ENCODE measurements at regions not wholly inside any gene's neighbourhood (a gene's known extent, or its start where the extent isn't known, plus 50 kb on each side); places are given as distances from the start of the nearest gene placed in this dataset.

- TF ChIP-seq POLR2A (IDR thresholded peaks at IDR 0.05), result no peak
- no peak for TF ChIP-seq CTCF (IDR thresholded peaks at IDR 0.05)
- H3K4me3 ChIP-seq (ENCODE audit: low read depth, poor library complexity, severe bottlenecking), result no peak overlapping the region
- intact Hi-C loops (cut with DNase I; ENCODE audit: low total_unique reads), result no loop called here
- no peak for DNase-seq (ENCODE audit: low spot score in 2 of 2)
- WGBS, 2 donors, result 50 to 78% methylated on average over 1 of the region's 1 CpG
Observed at GRCh38 chr2:41943159-41943558, 104.7 kb upstream of the PKDCC start.

GRCh38 chr2:41944220-41944880 is 103.5 kb upstream of the PKDCC start:
- WGBS, 2 donors, result 82 to 88% methylated on average over 9 of the region's 9 CpGs
- intact Hi-C loops (cut with DNase I; ENCODE audit: low total_unique reads), result no loop called here
- no peak for TF ChIP-seq POLR2A (IDR thresholded peaks at IDR 0.05)
- no peak for TF ChIP-seq CTCF (IDR thresholded peaks at IDR 0.05)
- peak in 1 of 2 donors; percentile 70 for DNase-seq (ENCODE audit: low spot score in 2 of 2)
- no peak overlapping the region for H3K4me3 ChIP-seq (ENCODE audit: low read depth, poor library complexity, severe bottlenecking)

DNA sequence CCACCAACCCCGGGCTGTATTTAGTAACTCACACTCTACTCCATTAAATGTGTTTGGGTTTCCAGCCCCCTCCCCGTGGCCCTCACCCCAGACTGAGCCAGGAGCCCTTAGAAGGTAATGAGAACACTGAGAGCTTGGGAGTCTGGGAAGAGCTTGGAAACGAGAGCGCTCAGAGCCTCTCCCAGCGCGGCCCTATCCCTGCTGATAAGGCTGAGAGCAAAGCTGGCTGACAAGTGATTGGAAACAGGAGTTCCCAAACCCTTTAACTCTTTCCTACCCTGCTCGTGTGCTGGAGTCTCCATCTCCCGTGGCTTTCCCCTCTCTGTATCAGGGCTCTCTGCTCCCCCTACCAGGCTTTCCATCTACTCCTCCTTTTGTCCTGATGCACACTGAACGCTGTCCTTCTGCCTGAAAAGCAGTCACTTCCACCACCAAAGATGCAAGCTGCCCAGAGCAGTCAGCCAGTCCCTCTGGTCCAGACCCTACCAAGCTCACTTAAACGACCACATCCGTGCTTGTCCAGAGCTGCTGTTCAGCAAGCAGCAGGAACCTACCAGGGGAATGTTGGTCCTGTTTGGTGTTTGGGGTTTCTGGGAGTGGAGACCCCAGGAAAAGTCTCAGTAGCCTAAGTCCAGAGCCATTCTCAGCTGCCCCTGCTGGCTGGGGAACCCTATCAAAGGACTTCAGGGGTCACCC is 100.0 kb upstream of the PKDCC start:
- TF ChIP-seq POLR2A (IDR thresholded peaks at IDR 0.05) (no peak), CTCF (IDR thresholded peaks at IDR 0.05) (no peak)
- peak in 1 of 2 donors; percentile 75 for DNase-seq (ENCODE audit: low spot score in 2 of 2)
- no peak overlapping the region for H3K4me3 ChIP-seq (ENCODE audit: low read depth, poor library complexity, severe bottlenecking)
- WGBS, 2 donors, result 48 to 49% methylated on average over 11 of the region's 11 CpGs
- intact Hi-C loops (cut with DNase I; ENCODE audit: low total_unique reads), result no loop called here

GRCh38 chr2:41948397-41948763 is 99.4 kb upstream of the PKDCC start:
- TF ChIP-seq CTCF (IDR thresholded peaks at IDR 0.05), result no peak
- no peak for TF ChIP-seq POLR2A (IDR thresholded peaks at IDR 0.05)
- no peak overlapping the region for H3K4me3 ChIP-seq (ENCODE audit: low read depth, poor library complexity, severe bottlenecking)
- intact Hi-C loops (cut with DNase I; ENCODE audit: low total_unique reads), result no loop called here
- no peak for DNase-seq (ENCODE audit: low spot score in 2 of 2)
- 91 to 96% methylated on average over 3 of the region's 3 CpGs for WGBS, 2 donors

- intact Hi-C loops (cut with DNase I; ENCODE audit: low total_unique reads), result no loop called here
- no peak for DNase-seq (ENCODE audit: low spot score in 2 of 2)
- no peak for TF ChIP-seq CTCF (IDR thresholded peaks at IDR 0.05)
- no peak for TF ChIP-seq POLR2A (IDR thresholded peaks at IDR 0.05)
- 79 to 85% methylated on average over 7 of the region's 7 CpGs for WGBS, 2 donors
- no peak overlapping the region for H3K4me3 ChIP-seq (ENCODE audit: low read depth, poor library complexity, severe bottlenecking)
Observed at GRCh38 chr2:41949091-41949882, 98.5 kb upstream of the PKDCC start.
